NOMO-1 (cell line): ENCODE measurements at regions not wholly inside any gene's neighbourhood (a gene's known extent, or its start where the extent isn't known, plus 50 kb on each side); places are given as distances from the start of the nearest gene placed in this dataset.

Experiments
- DNase-seq, 2 experiments: peaks; one replicate each; lab custom pipeline; 2025; ENCODE audit not compliant: unreplicated experiment in 2 of 2; lab: John Stamatoyannopoulos, UW

DNA sequence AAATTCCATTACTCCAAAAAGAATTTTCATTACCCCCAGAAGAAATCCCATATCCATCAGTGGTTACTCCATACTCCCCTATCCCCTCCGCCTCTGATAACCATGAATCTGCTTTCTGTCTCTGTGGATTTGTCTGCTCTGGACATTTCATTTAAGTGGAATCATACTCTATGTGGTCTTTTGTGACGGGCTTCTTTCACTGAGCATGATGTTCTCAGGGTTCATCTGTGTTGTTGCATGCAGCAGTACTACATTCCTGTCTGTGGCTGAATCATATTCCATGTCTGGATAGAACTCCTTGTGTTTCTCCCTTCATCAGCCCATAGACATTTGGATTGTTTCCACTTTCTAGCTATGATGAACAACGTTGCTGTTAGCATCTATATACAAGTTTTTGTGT, 59.5 kb upstream of the IRX3 start:
- DNase-seq = no peak

DNA sequence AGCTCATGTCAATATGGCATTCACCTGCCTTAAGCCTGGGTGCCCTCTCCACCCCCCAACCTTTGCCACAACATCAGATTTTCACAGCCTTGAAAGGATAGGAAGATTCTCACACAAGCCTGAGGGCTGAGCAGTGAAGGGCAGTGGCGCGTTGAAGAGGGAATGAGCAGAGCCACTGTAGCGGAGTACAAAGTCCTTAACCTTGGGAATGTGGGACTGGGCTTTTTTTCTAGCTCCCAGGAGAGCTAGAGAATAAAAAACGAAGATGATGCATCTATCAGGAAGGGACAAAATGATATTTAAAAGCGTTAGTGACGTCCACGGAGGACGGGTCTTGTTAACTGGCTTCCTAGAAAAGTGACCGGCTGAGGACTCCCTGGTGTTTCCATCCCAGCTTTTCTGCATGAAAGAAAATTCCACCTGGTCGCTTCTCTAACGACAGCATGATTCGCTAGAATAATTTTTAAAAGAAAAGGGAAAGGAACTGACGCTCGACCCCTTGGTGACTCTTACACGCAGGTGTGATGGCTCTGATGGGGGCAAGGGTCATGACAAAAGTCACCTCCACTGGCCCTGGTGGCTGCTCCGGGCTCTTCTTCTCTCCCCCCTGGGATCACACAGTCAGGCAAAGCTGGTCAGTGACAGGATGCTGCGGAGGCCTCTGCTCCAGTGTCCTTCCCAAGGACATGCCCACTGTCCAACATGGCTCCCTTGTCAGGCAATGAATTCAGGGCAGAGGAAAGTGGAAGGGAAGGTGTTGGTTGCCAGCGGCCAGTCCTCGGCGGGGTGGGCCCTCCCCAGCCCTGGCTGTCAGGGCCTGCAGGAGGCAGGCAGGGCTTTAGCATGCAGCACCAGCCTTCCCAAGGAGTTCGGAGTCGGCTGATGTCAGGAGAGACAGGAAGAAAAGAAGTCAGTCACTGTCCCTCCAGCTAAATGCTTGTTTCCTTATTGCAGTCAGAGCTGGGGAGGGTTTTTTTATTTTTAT, 58.4 kb upstream of the IRX3 start:
- DNase-seq = no peak

DNA sequence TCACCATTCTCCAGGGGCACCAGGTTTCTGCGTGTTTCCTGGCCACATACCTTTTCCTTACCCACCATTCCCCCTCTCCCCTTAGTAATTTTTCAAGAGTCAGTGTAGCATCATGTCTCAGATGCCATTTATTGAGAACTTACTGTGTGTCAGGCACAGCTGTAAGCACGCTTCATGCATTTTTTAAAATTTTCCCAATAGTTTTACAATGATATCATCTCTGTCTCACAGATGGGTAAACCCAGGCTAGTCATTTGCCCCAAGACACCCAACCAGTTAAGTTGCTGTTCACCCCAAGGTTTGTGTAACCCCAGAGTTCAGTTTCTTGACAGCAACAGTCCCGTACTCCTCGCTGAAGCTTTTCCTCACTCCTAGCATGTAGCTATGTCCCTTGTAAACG, 56.4 kb upstream of the IRX3 start:
- no peak for DNase-seq

DNA sequence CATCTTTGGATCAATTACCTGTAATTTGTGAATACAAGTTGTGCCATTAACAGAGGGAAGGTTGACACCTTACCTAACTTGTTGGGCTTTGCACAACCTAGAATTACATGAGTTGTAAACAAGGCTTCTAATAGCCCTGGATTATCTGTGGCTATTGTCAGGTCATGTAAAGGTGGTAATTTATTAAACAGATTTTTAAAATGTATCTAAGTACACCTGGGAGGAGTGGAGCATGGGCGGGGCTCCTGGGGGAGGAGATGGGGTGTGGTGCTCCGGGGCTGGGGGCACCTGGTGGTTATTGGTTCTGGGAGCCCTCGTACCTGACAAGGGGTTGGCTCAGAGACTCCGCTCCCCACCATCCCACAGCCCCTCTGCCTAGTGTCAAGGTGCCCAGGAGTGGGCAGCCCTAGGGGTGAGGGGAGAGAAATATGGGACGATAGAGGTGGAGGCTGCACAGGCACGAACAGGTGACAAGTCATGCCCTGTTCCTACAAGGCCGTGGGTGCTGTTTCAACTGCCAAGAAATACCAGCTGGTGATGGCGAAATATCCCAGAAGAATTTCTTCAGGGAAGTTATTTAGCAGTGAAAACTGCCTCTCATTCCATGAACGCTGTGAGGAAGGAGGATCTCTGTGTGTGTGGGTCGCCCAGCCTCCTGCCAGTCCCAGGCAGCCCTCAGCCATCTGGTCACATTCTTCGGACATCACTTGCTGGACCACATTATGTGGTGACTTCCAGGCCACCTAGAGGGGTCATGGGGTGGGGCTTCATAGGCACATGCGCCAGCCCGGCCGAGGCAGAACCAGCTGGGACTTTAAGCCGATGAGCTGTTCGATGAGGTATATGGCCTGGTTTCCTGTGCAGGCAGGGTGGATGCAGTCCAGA, 55.5 kb upstream of the IRX3 start:
- no peak for DNase-seq

DNA sequence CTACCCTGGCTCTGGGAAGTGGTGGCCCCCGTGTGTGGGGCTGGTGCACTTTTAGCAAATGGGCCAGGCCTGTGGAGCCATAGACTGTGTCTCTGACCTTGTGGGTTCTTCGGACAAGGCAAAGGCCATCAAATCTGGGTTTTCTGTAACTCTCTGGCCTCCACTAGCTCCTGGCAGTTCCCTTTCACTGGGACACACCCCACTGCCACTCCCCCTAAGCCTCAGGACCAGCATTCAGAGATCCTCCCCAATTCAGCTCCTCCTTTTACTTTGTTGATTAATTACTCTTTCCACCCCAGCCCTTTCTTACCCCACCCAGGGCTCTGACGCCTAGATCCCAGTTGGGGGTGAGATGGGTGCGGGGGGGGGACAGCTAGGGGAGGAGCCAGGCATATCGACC, 53.9 kb upstream of the IRX3 start:
- no peak for DNase-seq

DNA sequence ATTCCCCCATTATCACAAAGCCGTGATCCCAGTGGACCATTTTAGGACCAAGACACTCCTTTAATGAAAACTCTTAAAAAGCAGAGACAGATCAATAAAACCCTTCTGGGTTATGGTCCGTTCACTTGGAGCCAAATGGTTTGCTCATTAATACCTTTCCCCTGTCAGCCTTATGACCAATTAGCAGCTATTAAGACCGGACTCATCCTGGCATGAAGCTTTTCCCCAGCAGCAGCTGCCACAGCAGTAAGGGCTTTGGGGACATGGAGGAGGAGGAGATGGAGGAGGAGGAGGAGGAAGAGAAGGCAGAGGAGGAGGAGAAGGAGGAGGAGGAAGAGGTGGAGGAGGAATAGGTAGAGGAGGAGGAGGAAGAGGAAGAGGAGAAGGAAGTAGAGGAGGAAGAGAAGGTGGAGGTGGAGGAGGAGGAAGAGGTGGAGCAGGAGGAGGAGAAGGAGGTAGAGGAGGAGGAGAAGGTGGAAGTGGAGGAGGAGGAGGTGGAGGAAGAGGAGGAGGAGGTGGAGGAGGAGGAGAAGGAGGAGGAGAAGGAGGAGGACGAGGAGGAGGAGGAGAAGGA, 50.1 kb upstream of the IRX3 start:
- DNase-seq = no peak
